Body of pancreas (tissue), 4 donors: ENCODE measurements at regions not wholly inside any gene's neighbourhood (a gene's known extent, or its start where the extent isn't known, plus 50 kb on each side); places are given as distances from the start of the nearest gene placed in this dataset.

Experiments used
- POLR2A ChIP-seq, 3 donors: fragments of 450-650 bp; IDR thresholded peaks; one replicate each; pipeline ENCODE4 v1.6.1; 2016; ENCODE audit warnings: antibody characterized with exemption in 3 of 3, mild to moderate bottlenecking in 2 of 3
- TF ChIP-seq, protein P1 (sequence below), 7 experiments: fragments of 450-650 bp in 4 of 7; fragments of 200-600 bp in 3 of 7; sonication (generic) in 3 of 7; IDR thresholded peaks; one replicate each; pipeline ENCODE4 v1.5.1; 2016 to 2019; ENCODE audit warnings: antibody characterized with exemption in 7 of 7

DNA sequence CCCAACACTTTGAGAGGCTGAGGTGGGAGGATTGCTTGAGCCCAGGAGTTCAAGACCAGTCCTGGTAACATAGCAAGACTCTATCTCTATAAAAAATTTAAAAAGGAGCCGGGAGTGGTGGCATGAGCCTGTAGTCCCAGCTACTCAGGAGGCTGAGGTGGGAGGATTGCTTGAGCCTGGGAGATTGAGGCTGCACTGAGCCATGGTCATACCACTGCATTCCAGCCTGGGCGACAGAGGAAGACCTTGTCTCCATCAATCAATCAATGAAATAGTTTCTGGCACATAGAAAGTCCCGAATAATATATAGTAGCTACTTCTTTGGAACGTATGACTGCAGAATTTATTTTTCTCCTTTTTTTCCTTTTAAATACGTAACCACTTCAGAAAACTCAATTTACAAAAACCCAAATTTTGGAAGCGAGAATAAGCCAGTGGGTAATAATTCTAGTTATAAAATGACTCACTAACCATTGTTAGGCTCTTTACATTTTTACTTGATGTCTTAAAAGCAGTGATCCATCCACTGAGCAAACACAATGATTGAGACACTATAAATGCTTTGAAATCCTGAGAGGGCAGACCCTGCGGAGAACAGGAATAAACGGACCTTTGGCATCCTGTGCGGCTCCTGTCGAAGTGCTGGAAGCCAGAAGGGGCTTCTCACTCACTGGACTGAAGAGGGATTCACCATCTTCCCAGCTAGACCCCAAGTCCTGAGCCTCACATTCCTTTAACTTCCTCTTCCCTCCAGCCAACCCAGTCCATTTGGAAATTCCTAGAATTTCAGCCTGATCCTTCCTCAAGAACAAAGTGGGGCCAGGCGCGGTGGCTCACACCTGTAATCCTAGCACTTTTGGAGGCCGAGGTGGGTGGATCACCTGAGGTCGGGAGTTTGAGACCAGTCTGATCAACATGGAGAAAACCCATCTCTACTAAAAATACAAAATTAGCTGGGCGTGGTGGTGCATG lies 68.4 kb upstream of the MFGE8 start:
- TF ChIP-seq, protein P1, sequence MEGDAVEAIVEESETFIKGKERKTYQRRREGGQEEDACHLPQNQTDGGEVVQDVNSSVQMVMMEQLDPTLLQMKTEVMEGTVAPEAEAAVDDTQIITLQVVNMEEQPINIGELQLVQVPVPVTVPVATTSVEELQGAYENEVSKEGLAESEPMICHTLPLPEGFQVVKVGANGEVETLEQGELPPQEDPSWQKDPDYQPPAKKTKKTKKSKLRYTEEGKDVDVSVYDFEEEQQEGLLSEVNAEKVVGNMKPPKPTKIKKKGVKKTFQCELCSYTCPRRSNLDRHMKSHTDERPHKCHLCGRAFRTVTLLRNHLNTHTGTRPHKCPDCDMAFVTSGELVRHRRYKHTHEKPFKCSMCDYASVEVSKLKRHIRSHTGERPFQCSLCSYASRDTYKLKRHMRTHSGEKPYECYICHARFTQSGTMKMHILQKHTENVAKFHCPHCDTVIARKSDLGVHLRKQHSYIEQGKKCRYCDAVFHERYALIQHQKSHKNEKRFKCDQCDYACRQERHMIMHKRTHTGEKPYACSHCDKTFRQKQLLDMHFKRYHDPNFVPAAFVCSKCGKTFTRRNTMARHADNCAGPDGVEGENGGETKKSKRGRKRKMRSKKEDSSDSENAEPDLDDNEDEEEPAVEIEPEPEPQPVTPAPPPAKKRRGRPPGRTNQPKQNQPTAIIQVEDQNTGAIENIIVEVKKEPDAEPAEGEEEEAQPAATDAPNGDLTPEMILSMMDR (IDR thresholded peaks at IDR 0.05) = no peak
- no peak for TF ChIP-seq POLR2A (IDR thresholded peaks at IDR 0.05)
